ENCODE measurements at regions not wholly inside any gene's neighbourhood (a gene's known extent, or its start where the extent isn't known, plus 50 kb on each side); places are given as distances from the start of the nearest gene placed in this dataset.

DNA sequence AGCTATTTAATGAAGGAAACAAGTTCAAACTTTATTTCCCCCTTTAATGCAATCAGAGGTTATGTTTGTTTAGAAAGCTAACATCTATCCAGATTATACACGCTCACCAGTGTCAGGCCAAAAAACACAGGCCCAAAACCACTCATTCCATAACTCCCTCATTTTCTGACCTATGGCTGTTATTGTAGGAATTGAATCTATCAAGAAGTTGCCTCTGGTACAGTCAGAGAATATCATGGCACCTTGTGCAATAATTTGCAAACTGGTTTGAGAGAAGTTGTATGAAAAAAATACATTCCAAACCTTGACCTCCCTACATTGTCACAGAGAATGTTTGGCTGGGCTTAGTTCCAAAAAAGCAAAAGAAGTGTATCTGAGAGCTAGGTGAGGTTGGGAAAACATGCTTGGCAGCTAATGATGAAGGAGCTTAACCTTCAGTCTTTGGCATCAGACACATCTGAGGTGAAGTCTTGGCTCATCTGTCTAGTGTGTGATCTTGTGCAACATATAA is 591.0 kb downstream of the ANKRD50 start:
- TF ChIP-seq POLR2A (IDR thresholded peaks at IDR 0.05; ENCODE audit: low read depth, low read length) (no peak), TAF1 (IDR thresholded peaks at IDR 0.05; ENCODE audit: borderline replicate concordance, low read depth, low read length) (no peak), POLR2AphosphoS5 (IDR thresholded peaks at IDR 0.05; ENCODE audit: low read depth, low read length) (no peak)

Data from GM12892 (cell line).